OCI-LY1 (cell line): ENCODE measurements at regions not wholly inside any gene's neighbourhood (a gene's known extent, or its start where the extent isn't known, plus 50 kb on each side); places are given as distances from the start of the nearest gene placed in this dataset.
"Not testable (repeated sequence)": the region's sequence is repeated elsewhere in the genome, so short reads cannot be mapped to it uniquely, and the experiment has no call there.

Experiments used
- CTCF ChIP-seq: fragments of 200-600 bp; sonication (generic), shearing (Covaris generic); IDR thresholded peaks from 2 replicates; pipeline ENCODE4 v1.5.1; 2017; ENCODE audit warnings: mild to moderate bottlenecking, antibody characterized with exemption, low read length, moderate library complexity, mixed read lengths
- EZH2 ChIP-seq: fragments of 200-600 bp; sonication (generic), shearing (Covaris generic); IDR thresholded peaks from 2 replicates; pipeline ENCODE4 v1.8.0; 2017; ENCODE audit warnings: borderline replicate concordance, mixed run types, mild to moderate bottlenecking, antibody characterized with exemption, low read length, moderate library complexity, mixed read lengths

GRCh38 chr20:54725266-54725665 is 249.9 kb downstream of the DOK5 start:
- not testable (repeated sequence) for TF ChIP-seq CTCF, EZH2
